ENCODE measurements at regions not wholly inside any gene's neighbourhood (a gene's known extent, or its start where the extent isn't known, plus 50 kb on each side); places are given as distances from the start of the nearest gene placed in this dataset.
A peak's percentile ranks its signal among the peaks of the same experiment; 100 is the strongest.

DNA sequence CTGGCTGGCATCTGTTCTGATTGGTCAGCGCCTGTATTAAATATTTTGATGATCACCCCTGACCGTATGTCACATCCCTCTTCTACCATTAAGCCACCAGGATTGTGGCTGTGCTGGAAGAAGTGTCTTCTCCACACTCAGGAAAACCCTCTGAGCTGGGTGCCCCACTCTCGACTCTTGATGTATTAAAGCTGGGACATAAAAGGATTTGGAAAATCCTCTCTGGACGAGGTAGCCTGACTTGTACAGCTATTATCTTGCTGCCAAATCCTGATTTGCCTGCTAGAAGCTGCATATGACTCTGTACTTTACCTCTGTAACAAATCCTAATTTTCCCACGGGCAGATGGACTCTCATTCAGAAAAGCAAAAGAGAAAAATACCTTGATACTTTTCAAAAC lies 161.0 kb downstream of the SLC28A3 start:
- Histone ChIP-seq H3K4me1 (peaks cover 12 to 31% of the 10 kb centered on the region in 2 donors), H3K27me3 (no peaks in the 10 kb centered on the region), H3K27ac (no peak overlapping the region), H3K4me3 (replicated peaks in 1 of 3) (no peak overlapping the region), H3K9me3 (no peaks in the 10 kb centered on the region), H3K36me3 (no peaks in the 10 kb centered on the region)
- no peak for DNase-seq
- no peak for TF ChIP-seq POLR2A (IDR thresholded peaks at IDR 0.05)
- TF ChIP-seq, protein P1, sequence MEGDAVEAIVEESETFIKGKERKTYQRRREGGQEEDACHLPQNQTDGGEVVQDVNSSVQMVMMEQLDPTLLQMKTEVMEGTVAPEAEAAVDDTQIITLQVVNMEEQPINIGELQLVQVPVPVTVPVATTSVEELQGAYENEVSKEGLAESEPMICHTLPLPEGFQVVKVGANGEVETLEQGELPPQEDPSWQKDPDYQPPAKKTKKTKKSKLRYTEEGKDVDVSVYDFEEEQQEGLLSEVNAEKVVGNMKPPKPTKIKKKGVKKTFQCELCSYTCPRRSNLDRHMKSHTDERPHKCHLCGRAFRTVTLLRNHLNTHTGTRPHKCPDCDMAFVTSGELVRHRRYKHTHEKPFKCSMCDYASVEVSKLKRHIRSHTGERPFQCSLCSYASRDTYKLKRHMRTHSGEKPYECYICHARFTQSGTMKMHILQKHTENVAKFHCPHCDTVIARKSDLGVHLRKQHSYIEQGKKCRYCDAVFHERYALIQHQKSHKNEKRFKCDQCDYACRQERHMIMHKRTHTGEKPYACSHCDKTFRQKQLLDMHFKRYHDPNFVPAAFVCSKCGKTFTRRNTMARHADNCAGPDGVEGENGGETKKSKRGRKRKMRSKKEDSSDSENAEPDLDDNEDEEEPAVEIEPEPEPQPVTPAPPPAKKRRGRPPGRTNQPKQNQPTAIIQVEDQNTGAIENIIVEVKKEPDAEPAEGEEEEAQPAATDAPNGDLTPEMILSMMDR (IDR thresholded peaks at IDR 0.05): no peak
- intact Hi-C loops (cut with DNase I): loop anchor here (10.0 kb wide), 1 partner anchor 235 kb away; no protein-coding TSS in a partner anchor
- WGBS, 2 donors: 86 to 89% methylated on average over 5 of the region's 5 CpGs

DNA sequence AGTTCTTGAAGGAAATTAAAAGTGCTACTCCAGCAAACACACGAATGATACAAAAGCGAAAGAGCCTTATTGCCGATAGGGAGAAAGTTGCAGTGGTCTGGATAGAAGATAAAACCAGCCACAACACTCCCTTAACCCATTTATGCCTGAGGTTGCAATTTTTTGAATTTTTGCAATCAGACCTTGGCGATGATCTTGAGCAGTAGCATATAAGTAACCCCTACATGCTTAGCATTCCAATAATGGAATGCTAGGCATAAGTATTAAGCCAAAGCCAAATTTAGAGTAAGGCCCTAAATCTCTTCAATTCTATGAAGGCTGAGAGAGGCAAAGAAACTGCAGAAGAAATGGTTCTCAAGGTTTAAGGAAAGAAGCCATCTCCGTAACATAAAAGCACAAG lies 153.5 kb downstream of the SLC28A3 start:
- intact Hi-C loops (cut with DNase I): no loop called here
- TF ChIP-seq POLR2A (IDR thresholded peaks at IDR 0.05): no peak
- TF ChIP-seq, protein P1 (IDR thresholded peaks at IDR 0.05): no peak
- no peaks in the 10 kb centered on the region for H3K36me3 ChIP-seq
- DNase-seq: no peak
- H3K27me3 ChIP-seq: no peaks in the 10 kb centered on the region
- no peaks in the 10 kb centered on the region for H3K9me3 ChIP-seq
- WGBS, 2 donors: 77 to 82% methylated on average over 5 of the region's 5 CpGs
- H3K27ac ChIP-seq: no peak overlapping the region
- peaks cover 12 to 15% of the 10 kb centered on the region in 2 donors for H3K4me1 ChIP-seq
- no peak overlapping the region for H3K4me3 ChIP-seq (replicated peaks in 1 of 3)

DNA sequence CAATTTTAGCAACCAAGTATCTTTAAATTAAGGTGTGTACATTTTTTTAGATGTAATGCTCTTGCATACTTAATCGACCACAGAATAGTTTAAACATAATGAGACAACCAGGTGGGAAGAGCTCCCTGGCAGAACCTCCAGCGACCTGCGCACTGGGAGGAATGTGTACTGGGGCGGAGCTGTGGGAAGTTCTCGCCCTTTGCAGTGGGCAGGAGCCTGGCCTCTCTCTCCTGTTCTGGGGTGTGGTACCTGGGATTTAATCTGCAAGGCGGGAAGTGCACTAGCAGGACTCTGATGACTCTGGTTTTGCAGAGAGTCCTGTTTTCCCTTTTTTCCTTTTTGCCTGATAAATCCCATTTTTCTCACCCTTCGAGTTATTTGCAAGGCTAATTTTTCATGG lies 150.7 kb downstream of the SLC28A3 start:
- no peaks in the 10 kb centered on the region for H3K36me3 ChIP-seq
- intact Hi-C loops (cut with DNase I): no loop called here
- 77 to 90% methylated on average over 7 of the region's 7 CpGs for WGBS, 2 donors
- TF ChIP-seq POLR2A (IDR thresholded peaks at IDR 0.05): no peak
- TF ChIP-seq, protein P1 (IDR thresholded peaks at IDR 0.05): no peak
- peaks cover 7 to 9% of the 10 kb centered on the region in 2 donors for H3K4me1 ChIP-seq
- H3K27ac ChIP-seq: no peak overlapping the region
- no peak overlapping the region for H3K4me3 ChIP-seq (replicated peaks in 1 of 3)
- DNase-seq: peak in 1 of 2 donors; percentile 10
- H3K9me3 ChIP-seq: no peaks in the 10 kb centered on the region
- H3K27me3 ChIP-seq: no peaks in the 10 kb centered on the region

DNA sequence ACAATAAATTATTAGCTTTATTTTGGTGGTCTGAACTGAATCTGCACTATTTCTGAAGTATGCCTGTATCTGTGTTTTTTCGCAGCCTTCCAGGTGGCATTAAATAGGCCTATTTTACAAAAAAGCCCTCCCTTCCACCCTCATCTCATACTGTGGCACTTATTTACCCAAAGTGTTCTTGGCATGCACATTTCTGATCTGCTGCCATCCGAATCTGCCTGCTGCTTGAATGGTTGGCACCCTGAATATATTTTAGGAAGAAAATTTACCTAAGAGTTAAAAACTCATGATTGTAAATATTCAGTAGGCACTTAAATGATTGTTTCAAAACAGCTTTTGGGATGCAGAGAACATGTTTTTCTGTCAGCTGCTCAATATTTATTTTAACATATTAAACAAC lies 150.1 kb downstream of the SLC28A3 start:
- WGBS, 2 donors: 44 to 49% methylated on average over 2 of the region's 2 CpGs
- peak; percentile 41 to 55 for DNase-seq
- intact Hi-C loops (cut with DNase I): no loop called here
- peaks cover 7 to 9% of the 10 kb centered on the region in 2 donors for H3K4me1 ChIP-seq
- H3K27ac ChIP-seq: no peak overlapping the region
- H3K27me3 ChIP-seq: no peaks in the 10 kb centered on the region
- no peak overlapping the region for H3K4me3 ChIP-seq (replicated peaks in 1 of 3)
- no peaks in the 10 kb centered on the region for H3K36me3 ChIP-seq
- TF ChIP-seq, protein P1 (IDR thresholded peaks at IDR 0.05): no peak
- TF ChIP-seq POLR2A (IDR thresholded peaks at IDR 0.05): no peak
- H3K9me3 ChIP-seq: no peaks in the 10 kb centered on the region

DNA sequence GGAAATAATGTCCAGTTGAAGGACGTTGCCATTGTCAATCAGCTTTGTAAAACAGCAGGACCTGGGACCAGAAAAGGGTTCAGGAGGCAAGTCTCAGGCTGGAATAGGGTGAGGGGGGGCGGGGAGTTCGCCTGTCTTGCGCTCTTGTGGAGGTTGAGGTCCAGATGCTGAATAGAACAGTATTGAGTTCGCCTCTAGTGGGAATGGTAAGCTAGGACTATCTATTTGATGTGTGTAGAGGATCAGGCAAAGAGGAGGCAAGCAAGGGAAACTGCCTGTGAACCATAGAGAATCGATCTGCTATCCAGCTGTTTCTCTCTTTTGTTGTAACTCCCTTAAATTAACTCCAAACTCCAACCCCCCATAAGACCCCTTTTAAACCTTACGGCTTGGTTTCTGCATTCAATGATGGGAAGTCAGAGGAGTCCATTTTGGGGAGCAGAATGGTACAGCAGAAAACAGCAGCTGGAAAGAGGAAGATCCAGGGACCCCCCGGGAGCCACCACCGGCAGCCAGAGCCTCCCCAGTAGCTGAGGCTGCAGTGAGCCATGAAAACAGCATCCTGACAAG lies 133.7 kb downstream of the SLC28A3 start:
- 77 to 78% methylated on average over 8 to 9 of the region's 9 CpGs for WGBS, 2 donors
- no peak overlapping the region for H3K27ac ChIP-seq
- intact Hi-C loops (cut with DNase I): no loop called here
- DNase-seq: no peak
- H3K4me1 ChIP-seq: no peaks in the 10 kb centered on the region
- no peaks in the 10 kb centered on the region for H3K27me3 ChIP-seq
- no peaks in the 10 kb centered on the region for H3K9me3 ChIP-seq
- no peaks in the 10 kb centered on the region for H3K36me3 ChIP-seq
- no peak for TF ChIP-seq POLR2A (IDR thresholded peaks at IDR 0.05)
- TF ChIP-seq, protein P1 (IDR thresholded peaks at IDR 0.05): no peak
- no peak overlapping the region for H3K4me3 ChIP-seq (replicated peaks in 1 of 3)
